Fibroblast of lung (primary cell): ENCODE measurements at regions not wholly inside any gene's neighbourhood (a gene's known extent, or its start where the extent isn't known, plus 50 kb on each side); places are given as distances from the start of the nearest gene placed in this dataset.

Source experiments
- DNase-seq, 2 donors: peaks; one replicate each; pipeline versions ENCODE4 v3.0.0 to v3.0.0-alpha.2; 2010; ENCODE audit warnings: low read depth in 2 of 2
- H2AFZ ChIP-seq: 2 replicates; pipeline ENCODE4 v1.5.1; 2012; ENCODE audit warnings: low read length, control low read depth, inconsistent platforms
- H3K27ac ChIP-seq: 2 replicates; pipeline ENCODE4 v1.5.1; 2011; ENCODE audit warnings: low read length, control low read depth; ENCODE audit not compliant: insufficient read depth
- H3K27me3 ChIP-seq: 2 replicates; pipeline ENCODE4 v1.5.1; 2011; ENCODE audit warnings: mild to moderate bottlenecking, low read length; ENCODE audit not compliant: control insufficient read depth, insufficient read depth
- H3K36me3 ChIP-seq: 2 replicates; pipeline ENCODE4 v1.5.1; 2011; ENCODE audit warnings: low read length; ENCODE audit not compliant: control insufficient read depth, insufficient read depth
- H3K4me1 ChIP-seq: 2 replicates; pipeline ENCODE4 v1.5.1; 2011; ENCODE audit warnings: low read length; ENCODE audit not compliant: control insufficient read depth, insufficient read depth; ENCODE audit errors: extremely low read depth
- H3K4me2 ChIP-seq: 2 replicates; pipeline ENCODE4 v1.5.1; 2011; ENCODE audit warnings: low read length, control low read depth; ENCODE audit not compliant: insufficient read depth; ENCODE audit errors: extremely low read depth
- H3K4me3 ChIP-seq, 4 experiments: fragments of 200-600 bp in 1 of 4; sonication (generic) in 1 of 4; replicated peaks in 1 of 4; 2 replicates each; pipeline ENCODE4 v1.5.1; 2011 to 2016; ENCODE audit warnings: low read length in 4 of 4, low read depth in 3 of 4, mild to moderate bottlenecking in 3 of 4, control low read depth in 2 of 4, inconsistent platforms in 1 of 4, mixed read lengths in 1 of 4; ENCODE audit not compliant: insufficient read depth in 1 of 4; ENCODE audit errors: control extremely low read depth in 1 of 4
- H3K79me2 ChIP-seq: 2 replicates; pipeline ENCODE4 v1.5.1; 2012; ENCODE audit warnings: mild to moderate bottlenecking, low read length, inconsistent platforms; ENCODE audit not compliant: control insufficient read depth, insufficient read depth
- H3K9ac ChIP-seq: 2 replicates; pipeline ENCODE4 v1.5.1; 2011; ENCODE audit warnings: mild to moderate bottlenecking, low read length, control low read depth; ENCODE audit not compliant: insufficient read depth
- H3K9me3 ChIP-seq: 2 replicates; pipeline ENCODE4 v1.5.1; 2012; ENCODE audit warnings: low read depth, low read length; ENCODE audit not compliant: control insufficient read depth, insufficient read depth
- H4K20me1 ChIP-seq: 2 replicates; pipeline ENCODE4 v1.5.1; 2011; ENCODE audit warnings: low read length; ENCODE audit not compliant: control insufficient read depth, insufficient read depth; ENCODE audit errors: extremely low read depth
- EZH2 ChIP-seq: IDR thresholded peaks from 2 replicates; pipeline ENCODE4 v1.5.1; 2012; ENCODE audit warnings: low read length, control low read depth, mild to moderate bottlenecking; ENCODE audit errors: missing control alignments
- TF ChIP-seq, protein P1 (sequence below), 2 donors: IDR thresholded peaks in 1 of 2; conservative IDR thresholded peaks in 1 of 2; 1 replicate in 1 of 2; 2 replicates in 1 of 2; pipeline ENCODE4 v1.5.1; 2011 to 2012; ENCODE audit warnings: low read length in 2 of 2, control low read depth in 1 of 2, inconsistent platforms in 1 of 2, low read depth in 1 of 2, mild to moderate bottlenecking in 1 of 2

- Histone ChIP-seq H3K4me3 (no peak overlapping the region), H3K79me2 (no peaks in the 10 kb centered on the region), H3K9ac (no peak overlapping the region), H3K36me3 (no peaks in the 10 kb centered on the region), H3K27ac (no peak overlapping the region), H3K9me3 (no peaks in the 10 kb centered on the region), H2AFZ (no peak overlapping the region), H4K20me1 (no peaks in the 10 kb centered on the region), H3K4me1 (no peaks in the 10 kb centered on the region), H3K4me2 (no peak overlapping the region), H3K27me3 (no peaks in the 10 kb centered on the region)
- TF ChIP-seq EZH2 = no peak
- TF ChIP-seq, protein P1, sequence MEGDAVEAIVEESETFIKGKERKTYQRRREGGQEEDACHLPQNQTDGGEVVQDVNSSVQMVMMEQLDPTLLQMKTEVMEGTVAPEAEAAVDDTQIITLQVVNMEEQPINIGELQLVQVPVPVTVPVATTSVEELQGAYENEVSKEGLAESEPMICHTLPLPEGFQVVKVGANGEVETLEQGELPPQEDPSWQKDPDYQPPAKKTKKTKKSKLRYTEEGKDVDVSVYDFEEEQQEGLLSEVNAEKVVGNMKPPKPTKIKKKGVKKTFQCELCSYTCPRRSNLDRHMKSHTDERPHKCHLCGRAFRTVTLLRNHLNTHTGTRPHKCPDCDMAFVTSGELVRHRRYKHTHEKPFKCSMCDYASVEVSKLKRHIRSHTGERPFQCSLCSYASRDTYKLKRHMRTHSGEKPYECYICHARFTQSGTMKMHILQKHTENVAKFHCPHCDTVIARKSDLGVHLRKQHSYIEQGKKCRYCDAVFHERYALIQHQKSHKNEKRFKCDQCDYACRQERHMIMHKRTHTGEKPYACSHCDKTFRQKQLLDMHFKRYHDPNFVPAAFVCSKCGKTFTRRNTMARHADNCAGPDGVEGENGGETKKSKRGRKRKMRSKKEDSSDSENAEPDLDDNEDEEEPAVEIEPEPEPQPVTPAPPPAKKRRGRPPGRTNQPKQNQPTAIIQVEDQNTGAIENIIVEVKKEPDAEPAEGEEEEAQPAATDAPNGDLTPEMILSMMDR (conservative IDR thresholded peaks at IDR 0.05 in 1 of 2, IDR thresholded peaks at IDR 0.05 in 1 of 2; ENCODE audit: low read depth in 1 of 2, low read length in 2 of 2) = no peak
- DNase-seq = no peak
Measured at GRCh38 chr3:154480033-154480432, 50.0 kb upstream of the GPR149 start.
